Epithelial cell of proximal tubule (primary cell): ENCODE measurements at regions not wholly inside any gene's neighbourhood (a gene's known extent, or its start where the extent isn't known, plus 50 kb on each side); places are given as distances from the start of the nearest gene placed in this dataset.
"Not testable (repeated sequence)": the region's sequence is repeated elsewhere in the genome, so short reads cannot be mapped to it uniquely, and the experiment has no call there.

Experiments
- DNase-seq: peaks from one replicate; pipeline ENCODE4 v3.0.0-alpha.2; 2011; ENCODE audit warnings: low read depth
- H3K4me3 ChIP-seq: 2 replicates; pipeline ENCODE4 v1.5.1; 2011; ENCODE audit warnings: low read depth, mild to moderate bottlenecking, low read length
- TF ChIP-seq, protein P1 (sequence below): conservative IDR thresholded peaks from 2 replicates; pipeline ENCODE4 v1.5.1; 2012; ENCODE audit warnings: low read depth, mild to moderate bottlenecking, low read length

DNA sequence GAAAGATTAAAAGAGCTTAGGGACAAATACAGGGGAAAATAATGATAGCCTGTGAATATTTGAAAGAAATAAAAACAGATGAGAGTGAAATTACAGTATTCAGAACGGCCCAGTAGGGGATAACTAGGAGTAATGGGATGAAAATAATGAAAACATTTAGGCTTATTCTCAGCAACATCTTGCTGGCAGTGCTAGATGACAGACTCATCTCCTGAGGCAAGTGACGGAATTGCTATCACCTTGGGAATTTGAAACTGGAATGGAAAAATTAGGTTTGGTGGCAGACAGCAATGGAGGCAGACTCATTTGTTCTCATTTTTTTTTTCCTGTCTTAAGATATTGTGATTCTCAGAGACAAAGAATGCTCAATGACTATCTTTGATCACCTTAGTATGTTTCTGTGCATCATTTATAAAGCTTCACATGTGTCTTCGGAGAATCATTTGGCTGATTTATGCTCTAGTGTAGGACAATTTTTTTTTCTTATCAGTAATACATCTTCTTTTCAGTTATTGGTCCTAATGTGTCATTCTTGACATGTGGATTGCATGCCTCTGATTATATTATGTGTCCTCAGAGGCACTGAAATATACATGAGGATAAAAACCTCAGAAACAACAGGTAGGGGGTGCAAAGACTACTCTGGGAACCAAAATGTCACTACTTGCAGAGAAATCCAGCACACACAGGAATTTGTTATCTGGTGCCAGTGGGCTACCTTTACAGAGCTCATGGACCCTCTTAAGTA is 711.7 kb downstream of the EDEM1 start:
- no peak for DNase-seq
- TF ChIP-seq, protein P1, sequence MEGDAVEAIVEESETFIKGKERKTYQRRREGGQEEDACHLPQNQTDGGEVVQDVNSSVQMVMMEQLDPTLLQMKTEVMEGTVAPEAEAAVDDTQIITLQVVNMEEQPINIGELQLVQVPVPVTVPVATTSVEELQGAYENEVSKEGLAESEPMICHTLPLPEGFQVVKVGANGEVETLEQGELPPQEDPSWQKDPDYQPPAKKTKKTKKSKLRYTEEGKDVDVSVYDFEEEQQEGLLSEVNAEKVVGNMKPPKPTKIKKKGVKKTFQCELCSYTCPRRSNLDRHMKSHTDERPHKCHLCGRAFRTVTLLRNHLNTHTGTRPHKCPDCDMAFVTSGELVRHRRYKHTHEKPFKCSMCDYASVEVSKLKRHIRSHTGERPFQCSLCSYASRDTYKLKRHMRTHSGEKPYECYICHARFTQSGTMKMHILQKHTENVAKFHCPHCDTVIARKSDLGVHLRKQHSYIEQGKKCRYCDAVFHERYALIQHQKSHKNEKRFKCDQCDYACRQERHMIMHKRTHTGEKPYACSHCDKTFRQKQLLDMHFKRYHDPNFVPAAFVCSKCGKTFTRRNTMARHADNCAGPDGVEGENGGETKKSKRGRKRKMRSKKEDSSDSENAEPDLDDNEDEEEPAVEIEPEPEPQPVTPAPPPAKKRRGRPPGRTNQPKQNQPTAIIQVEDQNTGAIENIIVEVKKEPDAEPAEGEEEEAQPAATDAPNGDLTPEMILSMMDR: no peak

DNA sequence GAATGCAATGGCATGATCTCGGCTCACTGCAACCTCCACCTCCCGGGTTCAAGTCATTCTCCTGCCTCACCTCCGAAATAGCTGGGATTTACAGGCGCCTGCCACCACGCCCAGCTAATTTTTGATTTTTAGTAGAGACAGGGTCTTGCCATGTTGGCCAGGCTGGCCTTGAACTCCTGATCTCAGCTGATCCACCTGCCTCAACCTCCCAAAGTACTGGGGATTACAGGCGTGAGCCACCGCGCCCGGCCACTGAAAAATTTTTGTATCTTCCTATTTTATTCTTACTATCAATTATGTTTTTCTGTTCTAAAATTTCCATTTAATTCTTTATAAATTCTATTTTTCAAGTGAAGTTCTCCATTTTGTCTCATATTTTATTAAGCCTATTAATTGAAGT is 730.4 kb downstream of the EDEM1 start:
- TF ChIP-seq, protein P1: no peak
- DNase-seq: no peak
- no peak overlapping the region for H3K4me3 ChIP-seq

More for the DNA sequence above, 711.7 kb downstream of the EDEM1 start:
- no peak overlapping the region for H3K4me3 ChIP-seq

DNA sequence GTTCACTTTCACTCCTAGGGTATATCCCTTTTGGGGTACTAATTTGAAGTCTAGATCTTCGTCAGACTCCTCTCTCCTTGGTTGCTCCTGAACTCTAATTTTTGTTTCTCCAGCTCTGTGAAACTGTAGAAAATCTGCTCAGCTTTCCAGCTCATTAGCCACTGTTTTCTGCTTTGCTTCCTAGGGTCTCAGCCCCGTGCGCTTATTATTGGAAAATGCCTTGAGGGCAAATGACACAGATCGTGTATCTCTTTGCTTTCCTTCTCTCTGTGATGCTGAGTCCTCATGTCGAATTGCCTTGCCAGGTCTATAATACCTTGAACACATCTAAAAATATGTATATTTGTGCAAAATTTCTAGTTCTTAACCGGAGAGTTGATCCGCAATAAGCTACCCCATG is 731.1 kb downstream of the EDEM1 start:
- DNase-seq: no peak
- TF ChIP-seq, protein P1: no peak

DNA sequence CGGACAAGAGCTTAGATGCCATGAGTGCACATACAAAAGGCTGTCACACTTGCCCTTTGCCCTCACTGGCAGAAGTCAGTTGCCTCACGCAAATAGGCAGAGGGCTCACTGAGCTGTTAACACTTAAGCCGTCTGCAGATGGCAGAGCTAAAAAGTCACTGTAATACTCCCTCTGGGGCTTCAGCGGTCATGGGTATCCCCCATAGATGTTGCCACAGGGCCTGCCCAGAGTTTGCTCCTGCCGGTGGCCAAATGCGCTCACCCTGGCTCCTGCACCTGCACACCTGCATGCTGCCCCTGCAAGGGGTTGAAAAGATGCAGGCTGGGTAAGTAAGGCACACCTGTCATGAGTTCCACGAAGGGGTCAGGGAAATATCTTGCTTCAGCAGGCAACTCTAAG is 741.5 kb downstream of the EDEM1 start:
- no peak overlapping the region for H3K4me3 ChIP-seq
- DNase-seq: no peak
- TF ChIP-seq, protein P1: no peak

More for the DNA sequence above, 731.1 kb downstream of the EDEM1 start:
- H3K4me3 ChIP-seq: no peak overlapping the region

DNA sequence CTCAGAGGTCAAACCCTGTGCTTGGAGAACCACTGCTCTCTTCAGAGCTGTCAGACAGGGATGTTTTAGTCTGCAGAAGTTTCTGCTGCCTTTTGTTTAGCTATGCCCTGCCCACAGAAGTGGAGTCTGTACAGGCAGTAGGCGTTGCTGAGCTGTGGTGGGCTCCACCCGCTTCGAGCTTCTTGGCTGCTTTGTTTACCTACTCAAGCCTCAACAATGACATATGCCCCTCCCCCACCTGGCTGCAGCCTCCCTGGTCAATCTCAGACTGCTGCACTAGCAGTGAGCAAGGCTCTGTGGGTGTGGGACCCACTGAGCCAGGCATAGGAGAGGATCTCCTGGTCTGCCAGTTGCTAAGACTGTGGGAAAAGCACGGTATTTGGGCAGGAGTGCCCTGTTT is 756.6 kb downstream of the EDEM1 start:
- DNase-seq, H3K4me3 ChIP-seq: not testable (repeated sequence)

DNA sequence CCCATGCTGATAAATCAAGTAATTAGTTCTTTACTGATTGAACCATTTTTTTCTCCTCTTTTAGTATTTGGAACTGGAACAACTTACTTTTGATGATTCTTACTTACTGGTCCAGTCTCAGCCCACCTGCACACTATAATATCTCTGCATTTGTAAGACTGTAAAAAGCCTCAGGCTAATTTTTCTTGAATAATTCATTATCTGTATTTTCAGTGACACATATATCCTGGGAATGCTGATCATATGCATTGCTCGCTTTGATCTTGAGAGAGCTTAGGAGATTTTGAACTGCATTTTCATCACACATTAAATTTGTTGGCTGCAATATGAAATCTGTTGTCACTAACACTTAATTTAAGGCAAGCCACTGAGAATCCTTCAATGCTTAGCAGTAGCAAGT is 760.6 kb downstream of the EDEM1 start:
- no peak overlapping the region for H3K4me3 ChIP-seq
- TF ChIP-seq, protein P1: no peak
- DNase-seq: no peak

DNA sequence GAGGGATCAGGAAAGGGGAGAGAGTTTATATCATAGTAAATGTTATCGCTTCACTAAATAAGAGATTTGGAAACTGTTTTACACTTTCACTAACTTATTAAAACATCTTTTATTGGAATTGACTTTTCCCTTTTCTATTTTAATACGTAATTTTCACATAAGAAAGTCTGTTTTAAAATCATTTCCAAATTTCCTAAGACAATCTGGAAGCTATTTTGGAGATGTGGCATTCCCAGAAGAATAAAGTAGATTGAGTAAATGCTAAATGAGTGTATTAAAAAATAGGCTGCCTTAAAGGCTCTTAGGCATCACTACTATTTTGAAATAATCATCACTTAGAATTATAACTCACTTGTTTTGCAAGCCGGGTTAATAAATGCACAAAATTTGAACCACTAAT is 763.5 kb downstream of the EDEM1 start:
- DNase-seq: no peak
- H3K4me3 ChIP-seq: no peak overlapping the region
- TF ChIP-seq, protein P1: no peak
